ENCODE measurements at regions not wholly inside any gene's neighbourhood (a gene's known extent, or its start where the extent isn't known, plus 50 kb on each side); places are given as distances from the start of the nearest gene placed in this dataset.

- no peak for DNase-seq
Measured at GRCh38 chr4:181272422-181272821, 970.8 kb upstream of the TENM3 start.

GRCh38 chr4:181278941-181279340 lies 964.3 kb upstream of the TENM3 start:
- no peak for DNase-seq

GRCh38 chr4:181281451-181281850 lies 961.8 kb upstream of the TENM3 start:
- no peak for DNase-seq

- no peak for DNase-seq
Measured at GRCh38 chr4:181289198-181289597, 954.0 kb upstream of the TENM3 start.

- no peak for DNase-seq
Measured at GRCh38 chr4:181291615-181292014, 951.6 kb upstream of the TENM3 start.

- DNase-seq: no peak
Measured at GRCh38 chr4:181293014-181293413, 950.2 kb upstream of the TENM3 start.

- DNase-seq: no peak
Measured at GRCh38 chr4:181293541-181293940, 949.7 kb upstream of the TENM3 start.

GRCh38 chr4:181294421-181294820 lies 948.8 kb upstream of the TENM3 start:
- DNase-seq: no peak

- peak in 1 of 2 donors; percentile 30 for DNase-seq
Measured at GRCh38 chr4:181301735-181302710, 941.2 kb upstream of the TENM3 start.

- no peak for DNase-seq
Measured at GRCh38 chr4:181307824-181308223, 935.4 kb upstream of the TENM3 start.

GRCh38 chr4:181308476-181309312 lies 934.5 kb upstream of the TENM3 start:
- no peak for DNase-seq

GRCh38 chr4:181312066-181312465 lies 931.1 kb upstream of the TENM3 start:
- DNase-seq: no peak

- DNase-seq: no peak
Measured at GRCh38 chr4:181319629-181320028, 923.6 kb upstream of the TENM3 start.

GRCh38 chr4:181323061-181323460 lies 920.1 kb upstream of the TENM3 start:
- DNase-seq: no peak

GRCh38 chr4:181330654-181331201 lies 912.5 kb upstream of the TENM3 start:
- DNase-seq: no peak

GRCh38 chr4:181331214-181331613 lies 912.0 kb upstream of the TENM3 start:
- no peak for DNase-seq

- no peak for DNase-seq
Measured at GRCh38 chr4:181345931-181346330, 897.3 kb upstream of the TENM3 start.

- no peak for DNase-seq
Measured at GRCh38 chr4:181350615-181351415, 892.4 kb upstream of the TENM3 start.

- no peak for DNase-seq
Measured at GRCh38 chr4:181364504-181364903, 878.7 kb upstream of the TENM3 start.

GRCh38 chr4:181365671-181366070 lies 877.5 kb upstream of the TENM3 start:
- no peak for DNase-seq

- no peak for DNase-seq
Measured at GRCh38 chr4:181372014-181372413, 871.2 kb upstream of the TENM3 start.

GRCh38 chr4:181376058-181376457 lies 867.1 kb upstream of the TENM3 start:
- no peak for DNase-seq
